GM23338 (cell line): ENCODE measurements at regions not wholly inside any gene's neighbourhood (a gene's known extent, or its start where the extent isn't known, plus 50 kb on each side); places are given as distances from the start of the nearest gene placed in this dataset.
"Not testable (repeated sequence)": the region's sequence is repeated elsewhere in the genome, so short reads cannot be mapped to it uniquely, and the experiment has no call there.

Experiments used
- ATAC-seq: fragments of 200-7000 bp; cut with Tn5 transposase; 3 replicates; pipeline ENCODE4 v1.9.1; 2020
- DNase-seq: peaks from one replicate; pipeline ENCODE4 v3.0.0-alpha.2; 2015; ENCODE audit warnings: low spot score
- H2AFZ ChIP-seq: fragments of 200-600 bp; sonication (generic); 2 replicates; pipeline ENCODE4 v1.8.0; 2016; ENCODE audit warnings: antibody characterized with exemption, mild to moderate bottlenecking, moderate library complexity
- H3F3A ChIP-seq: fragments of 200-600 bp; sonication (generic); replicated peaks from 2 replicates; pipeline ENCODE4 v1.8.0; 2017; ENCODE audit warnings: antibody characterized with exemption, mixed run types, low read depth
- H3K27ac ChIP-seq: fragments of 200-600 bp; sonication (generic); 2 replicates; pipeline ENCODE4 v1.6.1; 2016; ENCODE audit warnings: low read depth
- H3K27me3 ChIP-seq: fragments of 200-600 bp; sonication (generic); 2 replicates; pipeline ENCODE4 v1.8.0; 2016; ENCODE audit warnings: mild to moderate bottlenecking, mixed run types, moderate library complexity; ENCODE audit not compliant: insufficient read depth
- H3K36me3 ChIP-seq: fragments of 200-600 bp; sonication (generic); 2 replicates; pipeline ENCODE4 v1.8.0; 2016; ENCODE audit warnings: mild to moderate bottlenecking; ENCODE audit not compliant: insufficient read depth
- H3K4me1 ChIP-seq: fragments of 200-600 bp; sonication (generic); 2 replicates; pipeline ENCODE4 v1.8.0; 2016; ENCODE audit warnings: mild to moderate bottlenecking, moderate library complexity; ENCODE audit not compliant: insufficient read depth
- H3K4me2 ChIP-seq: fragments of 200-600 bp; sonication (generic); 2 replicates; pipeline ENCODE4 v1.7.1; 2017; ENCODE audit warnings: mixed run types
- H3K4me3 ChIP-seq: fragments of 200-600 bp; sonication (generic); 2 replicates; pipeline ENCODE4 v1.6.1; 2016; ENCODE audit warnings: mixed run types
- H3K79me2 ChIP-seq: fragments of 200-600 bp; sonication (generic); replicated peaks from 2 replicates; pipeline ENCODE4 v1.8.0; 2017; ENCODE audit warnings: mild to moderate bottlenecking; ENCODE audit not compliant: insufficient read depth
- H3K9me2 ChIP-seq: fragments of 200-600 bp; sonication (generic); 2 replicates; pipeline ENCODE4 v1.8.0; 2017; ENCODE audit not compliant: insufficient read depth
- H4K20me1 ChIP-seq: fragments of 200-600 bp; sonication (generic); replicated peaks from 2 replicates; pipeline ENCODE4 v1.8.0; 2017; ENCODE audit warnings: mild to moderate bottlenecking; ENCODE audit not compliant: insufficient read depth
- H3K27ac Mint-ChIP-seq: 2 replicates; pipeline ENCODE4 v1.8.0; 2020; ENCODE audit warnings: inconsistent platforms, mild to moderate bottlenecking, moderate library complexity, mixed read lengths
- H3K27me3 Mint-ChIP-seq: 3 replicates; pipeline ENCODE4 v1.8.0; 2022; ENCODE audit warnings: low read depth, mild to moderate bottlenecking, moderate library complexity, mixed read lengths, inconsistent platforms; ENCODE audit not compliant: insufficient read depth, poor library complexity
- H3K36me3 Mint-ChIP-seq: 3 replicates; pipeline ENCODE4 v1.8.0; 2021; ENCODE audit warnings: low read depth, mild to moderate bottlenecking, inconsistent platforms, moderate library complexity, mixed read lengths
- H3K4me1 Mint-ChIP-seq: 3 replicates; pipeline ENCODE4 v1.8.0; 2020; ENCODE audit warnings: mild to moderate bottlenecking, inconsistent platforms, mixed read lengths
- H3K4me3 Mint-ChIP-seq: 3 replicates; pipeline ENCODE4 v1.8.0; 2021; ENCODE audit warnings: moderate library complexity, mild to moderate bottlenecking, inconsistent platforms, mixed read lengths
- H3K9me3 Mint-ChIP-seq: 3 replicates; pipeline ENCODE4 v1.8.0; 2020; ENCODE audit warnings: moderate library complexity, mild to moderate bottlenecking, inconsistent platforms, mixed read lengths
- CREB1 ChIP-seq: fragments of 250-450 bp; sonication (Bioruptor Pico); IDR thresholded peaks from 2 replicates; pipeline ENCODE4 v1.5.0; 2020; ENCODE audit warnings: low read depth, mild to moderate bottlenecking, moderate library complexity
- TF ChIP-seq, protein P1 (sequence below): fragments of 250-450 bp; sonication (Bioruptor Pico); IDR thresholded peaks from 2 replicates; pipeline ENCODE4 v1.5.0; 2020; ENCODE audit warnings: mild to moderate bottlenecking, moderate library complexity

DNA sequence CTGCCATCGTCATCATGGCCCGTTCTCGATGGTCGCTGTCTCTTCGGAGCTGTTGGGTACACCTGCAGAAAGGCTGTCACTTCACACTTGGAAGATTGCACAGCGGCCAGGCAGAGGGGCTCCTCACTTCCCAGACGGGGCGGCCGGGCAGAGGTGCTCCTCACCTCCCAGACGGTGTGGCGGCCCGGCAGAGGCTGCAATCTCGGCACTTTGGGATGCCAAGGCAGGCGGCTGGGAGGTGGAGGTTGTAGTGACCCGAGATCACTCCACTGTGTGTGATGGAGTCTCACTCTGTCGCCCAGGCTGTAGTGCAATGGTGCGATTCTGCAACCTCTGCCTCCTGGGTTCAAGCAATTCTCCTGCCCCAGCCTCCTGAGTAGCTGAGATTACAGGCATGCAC lies 192.4 kb downstream of the RTP5 start:
- H3K79me2 ChIP-seq, H3K9me2 ChIP-seq, H3K4me3 Mint-ChIP-seq, DNase-seq, H3K27ac ChIP-seq, ATAC-seq, H3K27ac Mint-ChIP-seq, H3K4me2 ChIP-seq, H3K4me3 ChIP-seq, H2AFZ ChIP-seq, H4K20me1 ChIP-seq: not testable (repeated sequence)
- Histone ChIP-seq H3F3A (peaks cover 13% of the 10 kb centered on the region; the same call in 1 of the 2 replicates), H3K4me1 (peaks cover 22% of the 10 kb centered on the region), H3K27me3 (peaks cover 31% of the 10 kb centered on the region), H3K36me3 (peaks cover 13% of the 10 kb centered on the region; the same call in 1 of the 2 replicates)
- H3K36me3 Mint-ChIP-seq: peaks cover 29% of the 10 kb centered on the region; the same call in 2 of the 3 replicates
- H3K9me3 Mint-ChIP-seq: peaks cover 43% of the 10 kb centered on the region
- H3K27me3 Mint-ChIP-seq: peaks cover 21% of the 10 kb centered on the region
- peaks cover 32% of the 10 kb centered on the region for H3K4me1 Mint-ChIP-seq

DNA sequence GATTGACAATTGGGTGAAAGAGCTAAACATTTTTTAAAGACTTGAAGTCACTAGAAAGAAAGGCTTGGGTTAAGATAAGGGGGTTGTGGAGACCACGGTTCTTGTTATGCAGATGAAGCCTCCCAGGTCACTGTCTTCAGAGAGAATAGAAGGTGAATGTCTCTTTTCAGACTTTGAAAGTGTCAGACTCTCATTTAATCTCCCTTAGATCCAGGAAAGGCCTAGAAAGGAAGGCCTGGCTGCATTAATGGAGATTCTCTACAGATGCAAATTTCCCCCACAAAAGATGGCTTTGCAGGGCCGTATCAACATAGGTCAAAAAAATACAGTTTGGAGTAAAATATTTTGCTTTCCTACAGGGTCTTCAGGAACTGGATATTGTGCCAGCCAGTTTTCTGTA lies 193.9 kb downstream of the RTP5 start:
- H3K27ac Mint-ChIP-seq: peak overlapping the region; percentile 83
- H3K9me3 Mint-ChIP-seq: peaks cover 43% of the 10 kb centered on the region
- H3K4me3 Mint-ChIP-seq: peak overlapping the region; percentile 18

More for the DNA sequence above, 193.9 kb downstream of the RTP5 start:
- H3K79me2 ChIP-seq: no peaks in the 10 kb centered on the region
- peaks cover 22% of the 10 kb centered on the region for H3K4me1 ChIP-seq
- H4K20me1 ChIP-seq: no peaks in the 10 kb centered on the region
- no peaks in the 10 kb centered on the region for H3K9me2 ChIP-seq
- peaks cover 13% of the 10 kb centered on the region; the same call in 1 of the 2 replicates for H3F3A ChIP-seq
- H3K36me3 ChIP-seq: peaks cover 13% of the 10 kb centered on the region; the same call in 1 of the 2 replicates
- peak overlapping the region; percentile 66; the same call in 1 of the 2 replicates for H3K4me2 ChIP-seq
- peaks cover 11% of the 10 kb centered on the region for H3K27me3 Mint-ChIP-seq
- peaks cover 32% of the 10 kb centered on the region for H3K4me1 Mint-ChIP-seq
- peaks cover 29% of the 10 kb centered on the region; the same call in 2 of the 3 replicates for H3K36me3 Mint-ChIP-seq
- peak overlapping the region; percentile 22 for H3K4me3 ChIP-seq
- TF ChIP-seq, protein P1, sequence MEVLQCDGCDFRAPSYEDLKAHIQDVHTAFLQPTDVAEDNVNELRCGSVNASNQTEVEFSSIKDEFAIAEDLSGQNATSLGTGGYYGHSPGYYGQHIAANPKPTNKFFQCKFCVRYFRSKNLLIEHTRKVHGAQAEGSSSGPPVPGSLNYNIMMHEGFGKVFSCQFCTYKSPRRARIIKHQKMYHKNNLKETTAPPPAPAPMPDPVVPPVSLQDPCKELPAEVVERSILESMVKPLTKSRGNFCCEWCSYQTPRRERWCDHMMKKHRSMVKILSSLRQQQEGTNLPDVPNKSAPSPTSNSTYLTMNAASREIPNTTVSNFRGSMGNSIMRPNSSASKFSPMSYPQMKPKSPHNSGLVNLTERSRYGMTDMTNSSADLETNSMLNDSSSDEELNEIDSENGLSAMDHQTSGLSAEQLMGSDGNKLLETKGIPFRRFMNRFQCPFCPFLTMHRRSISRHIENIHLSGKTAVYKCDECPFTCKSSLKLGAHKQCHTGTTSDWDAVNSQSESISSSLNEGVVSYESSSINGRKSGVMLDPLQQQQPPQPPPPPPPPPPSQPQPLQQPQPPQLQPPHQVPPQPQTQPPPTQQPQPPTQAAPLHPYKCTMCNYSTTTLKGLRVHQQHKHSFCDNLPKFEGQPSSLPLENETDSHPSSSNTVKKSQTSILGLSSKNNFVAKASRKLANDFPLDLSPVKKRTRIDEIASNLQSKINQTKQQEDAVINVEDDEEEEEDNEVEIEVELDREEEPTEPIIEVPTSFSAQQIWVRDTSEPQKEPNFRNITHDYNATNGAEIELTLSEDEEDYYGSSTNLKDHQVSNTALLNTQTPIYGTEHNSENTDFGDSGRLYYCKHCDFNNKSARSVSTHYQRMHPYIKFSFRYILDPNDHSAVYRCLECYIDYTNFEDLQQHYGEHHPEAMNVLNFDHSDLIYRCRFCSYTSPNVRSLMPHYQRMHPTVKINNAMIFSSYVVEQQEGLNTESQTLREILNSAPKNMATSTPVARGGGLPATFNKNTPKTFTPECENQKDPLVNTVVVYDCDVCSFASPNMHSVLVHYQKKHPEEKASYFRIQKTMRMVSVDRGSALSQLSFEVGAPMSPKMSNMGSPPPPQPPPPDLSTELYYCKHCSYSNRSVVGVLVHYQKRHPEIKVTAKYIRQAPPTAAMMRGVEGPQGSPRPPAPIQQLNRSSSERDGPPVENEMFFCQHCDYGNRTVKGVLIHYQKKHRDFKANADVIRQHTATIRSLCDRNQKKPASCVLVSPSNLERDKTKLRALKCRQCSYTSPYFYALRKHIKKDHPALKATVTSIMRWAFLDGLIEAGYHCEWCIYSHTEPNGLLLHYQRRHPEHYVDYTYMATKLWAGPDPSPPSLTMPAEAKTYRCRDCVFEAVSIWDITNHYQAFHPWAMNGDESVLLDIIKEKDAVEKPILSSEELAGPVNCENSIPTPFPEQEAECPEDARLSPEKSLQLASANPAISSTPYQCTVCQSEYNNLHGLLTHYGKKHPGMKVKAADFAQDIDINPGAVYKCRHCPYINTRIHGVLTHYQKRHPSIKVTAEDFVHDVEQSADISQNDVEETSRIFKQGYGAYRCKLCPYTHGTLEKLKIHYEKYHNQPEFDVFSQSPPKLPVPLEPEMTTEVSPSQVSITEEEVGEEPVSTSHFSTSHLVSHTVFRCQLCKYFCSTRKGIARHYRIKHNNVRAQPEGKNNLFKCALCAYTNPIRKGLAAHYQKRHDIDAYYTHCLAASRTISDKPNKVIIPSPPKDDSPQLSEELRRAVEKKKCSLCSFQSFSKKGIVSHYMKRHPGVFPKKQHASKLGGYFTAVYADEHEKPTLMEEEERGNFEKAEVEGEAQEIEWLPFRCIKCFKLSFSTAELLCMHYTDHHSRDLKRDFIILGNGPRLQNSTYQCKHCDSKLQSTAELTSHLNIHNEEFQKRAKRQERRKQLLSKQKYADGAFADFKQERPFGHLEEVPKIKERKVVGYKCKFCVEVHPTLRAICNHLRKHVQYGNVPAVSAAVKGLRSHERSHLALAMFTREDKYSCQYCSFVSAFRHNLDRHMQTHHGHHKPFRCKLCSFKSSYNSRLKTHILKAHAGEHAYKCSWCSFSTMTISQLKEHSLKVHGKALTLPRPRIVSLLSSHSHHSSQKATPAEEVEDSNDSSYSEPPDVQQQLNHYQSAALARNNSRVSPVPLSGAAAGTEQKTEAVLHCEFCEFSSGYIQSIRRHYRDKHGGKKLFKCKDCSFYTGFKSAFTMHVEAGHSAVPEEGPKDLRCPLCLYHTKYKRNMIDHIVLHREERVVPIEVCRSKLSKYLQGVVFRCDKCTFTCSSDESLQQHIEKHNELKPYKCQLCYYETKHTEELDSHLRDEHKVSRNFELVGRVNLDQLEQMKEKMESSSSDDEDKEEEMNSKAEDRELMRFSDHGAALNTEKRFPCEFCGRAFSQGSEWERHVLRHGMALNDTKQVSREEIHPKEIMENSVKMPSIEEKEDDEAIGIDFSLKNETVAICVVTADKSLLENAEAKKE: peak; percentile 71
- TF ChIP-seq CREB1 (CRISPR knock-in tag): no peak
- peaks cover 16% of the 10 kb centered on the region; the same call in 1 of the 2 replicates for H3K27me3 ChIP-seq
- H2AFZ ChIP-seq: peak overlapping the region; percentile 69; the same call in 1 of the 2 replicates
- H3K27ac ChIP-seq: peak overlapping the region; percentile 47; the same call in 1 of the 2 replicates
- DNase-seq (peak; percentile 50), ATAC-seq (peak; percentile 91)
